ENCODE measurements at regions not wholly inside any gene's neighbourhood (a gene's known extent, or its start where the extent isn't known, plus 50 kb on each side); places are given as distances from the start of the nearest gene placed in this dataset.

DNA sequence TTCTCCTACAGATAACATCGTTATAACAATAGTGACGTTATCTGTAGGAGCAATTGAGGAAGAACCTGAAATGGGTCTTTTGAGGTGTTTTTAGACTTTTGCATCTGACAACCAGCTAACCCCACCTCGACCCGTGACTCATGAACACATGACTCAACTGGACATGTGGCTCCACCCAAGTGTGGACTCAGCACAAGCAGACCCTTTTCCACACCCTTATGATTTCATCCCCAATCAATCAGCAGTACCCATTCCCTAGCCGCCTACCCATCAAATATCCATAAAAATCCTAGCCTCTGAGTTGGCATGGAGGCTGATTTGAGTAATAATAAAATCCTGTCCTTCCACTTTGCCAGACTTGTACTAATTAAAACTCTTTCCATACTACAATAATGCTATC lies 255.4 kb downstream of the ARPP21 start:
- TF ChIP-seq, protein P1, sequence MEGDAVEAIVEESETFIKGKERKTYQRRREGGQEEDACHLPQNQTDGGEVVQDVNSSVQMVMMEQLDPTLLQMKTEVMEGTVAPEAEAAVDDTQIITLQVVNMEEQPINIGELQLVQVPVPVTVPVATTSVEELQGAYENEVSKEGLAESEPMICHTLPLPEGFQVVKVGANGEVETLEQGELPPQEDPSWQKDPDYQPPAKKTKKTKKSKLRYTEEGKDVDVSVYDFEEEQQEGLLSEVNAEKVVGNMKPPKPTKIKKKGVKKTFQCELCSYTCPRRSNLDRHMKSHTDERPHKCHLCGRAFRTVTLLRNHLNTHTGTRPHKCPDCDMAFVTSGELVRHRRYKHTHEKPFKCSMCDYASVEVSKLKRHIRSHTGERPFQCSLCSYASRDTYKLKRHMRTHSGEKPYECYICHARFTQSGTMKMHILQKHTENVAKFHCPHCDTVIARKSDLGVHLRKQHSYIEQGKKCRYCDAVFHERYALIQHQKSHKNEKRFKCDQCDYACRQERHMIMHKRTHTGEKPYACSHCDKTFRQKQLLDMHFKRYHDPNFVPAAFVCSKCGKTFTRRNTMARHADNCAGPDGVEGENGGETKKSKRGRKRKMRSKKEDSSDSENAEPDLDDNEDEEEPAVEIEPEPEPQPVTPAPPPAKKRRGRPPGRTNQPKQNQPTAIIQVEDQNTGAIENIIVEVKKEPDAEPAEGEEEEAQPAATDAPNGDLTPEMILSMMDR (conservative IDR thresholded peaks at IDR 0.05 in 1 of 2, IDR thresholded peaks at IDR 0.05 in 1 of 2; ENCODE audit: low read depth in 1 of 2, low read length in 2 of 2), result no peak
- no peak for TF ChIP-seq EZH2 (IDR thresholded peaks at IDR 0.05; ENCODE audit: low read length, missing control alignments)
